Heart left ventricle (tissue), 13 donors: ENCODE measurements at regions not wholly inside any gene's neighbourhood (a gene's known extent, or its start where the extent isn't known, plus 50 kb on each side); places are given as distances from the start of the nearest gene placed in this dataset.

Experiments used
- POLR2A ChIP-seq, 2 donors: fragments of 450-650 bp; IDR thresholded peaks; one replicate each; pipeline ENCODE4 v1.6.1; 2017; ENCODE audit warnings: antibody characterized with exemption in 2 of 2, mild to moderate bottlenecking in 2 of 2, moderate library complexity in 2 of 2
- TF ChIP-seq, protein P1 (sequence below), 12 donors: fragments of 200-600 bp; sonication (generic) in 4 of 12; IDR thresholded peaks; one replicate each; pipeline versions ENCODE4 v1.5.0 to v1.8.0; 2018 to 2022; ENCODE audit warnings: antibody characterized with exemption in 12 of 12, mild to moderate bottlenecking in 5 of 12
- donor health status: ischemic (EF 13 %, LVEDD 7.1; RV severe dilation, severe dysfunction).
- donor health status: DM: no; HTN: yes; CAD: no.
- donor health status: DM: no; HTN: no; CAD: no.
- donor health status: ischemic (EF 25% LVEDD 6.9; RV normal size, moderate dysfunction).
- donor health status: ischemic (EF 25% LVEDD 5.7; RV mildly dilated, moderate dysfunction).
- donor health status: ischemic (EF 35%, LVEDD 5.7; RV mildly dilated, moderate dysfunction).
- donor health status: nonischemic (EF 11% LVEDD 7.7; RV severe dilation, severe dysfunction).
- donor health status: DM: yes; HTN: yes; CAD: no.
- donor health status: PGD.
- donor health status: ischemic (EF 29% LVEDD 5.4; RV normal size, mild dysfunction).
- donor health status: nonischemic (EF 23%, LVEDD 6.1; RV moderate dilation, normal function).

DNA sequence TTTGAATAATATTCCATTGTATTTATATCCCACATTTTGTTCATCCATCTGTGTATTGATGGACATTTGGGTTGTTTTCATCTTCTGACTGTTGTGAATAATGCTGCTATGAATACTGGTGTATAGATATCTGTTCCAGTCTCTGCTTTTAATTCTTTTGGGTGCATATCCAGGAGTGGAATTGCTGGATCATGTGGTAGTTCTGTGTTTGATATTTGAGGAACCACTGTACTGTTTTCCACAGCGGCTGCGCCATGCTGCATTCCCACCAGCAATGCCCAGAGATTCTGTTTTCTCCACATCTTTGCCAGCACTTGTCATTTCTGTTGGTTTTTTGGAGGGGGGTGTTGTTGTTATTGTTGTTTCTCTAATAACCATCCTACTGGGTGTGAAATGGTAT is 131.6 kb upstream of the KIF26B start:
- TF ChIP-seq, protein P1, sequence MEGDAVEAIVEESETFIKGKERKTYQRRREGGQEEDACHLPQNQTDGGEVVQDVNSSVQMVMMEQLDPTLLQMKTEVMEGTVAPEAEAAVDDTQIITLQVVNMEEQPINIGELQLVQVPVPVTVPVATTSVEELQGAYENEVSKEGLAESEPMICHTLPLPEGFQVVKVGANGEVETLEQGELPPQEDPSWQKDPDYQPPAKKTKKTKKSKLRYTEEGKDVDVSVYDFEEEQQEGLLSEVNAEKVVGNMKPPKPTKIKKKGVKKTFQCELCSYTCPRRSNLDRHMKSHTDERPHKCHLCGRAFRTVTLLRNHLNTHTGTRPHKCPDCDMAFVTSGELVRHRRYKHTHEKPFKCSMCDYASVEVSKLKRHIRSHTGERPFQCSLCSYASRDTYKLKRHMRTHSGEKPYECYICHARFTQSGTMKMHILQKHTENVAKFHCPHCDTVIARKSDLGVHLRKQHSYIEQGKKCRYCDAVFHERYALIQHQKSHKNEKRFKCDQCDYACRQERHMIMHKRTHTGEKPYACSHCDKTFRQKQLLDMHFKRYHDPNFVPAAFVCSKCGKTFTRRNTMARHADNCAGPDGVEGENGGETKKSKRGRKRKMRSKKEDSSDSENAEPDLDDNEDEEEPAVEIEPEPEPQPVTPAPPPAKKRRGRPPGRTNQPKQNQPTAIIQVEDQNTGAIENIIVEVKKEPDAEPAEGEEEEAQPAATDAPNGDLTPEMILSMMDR (IDR thresholded peaks at IDR 0.05): no peak
- no peak for TF ChIP-seq POLR2A (IDR thresholded peaks at IDR 0.05)
